ENCODE measurements at regions not wholly inside any gene's neighbourhood (a gene's known extent, or its start where the extent isn't known, plus 50 kb on each side); places are given as distances from the start of the nearest gene placed in this dataset.
"Not testable (repeated sequence)": the region's sequence is repeated elsewhere in the genome, so short reads cannot be mapped to it uniquely, and the experiment has no call there.

- Mint-ChIP-seq H3K4me1 (ENCODE audit: low read depth in 2 of 2) (no peaks in the 10 kb centered on the region), H3K27ac (no peak overlapping the region), H3K4me3 (no peak overlapping the region), H3K27me3 (peaks cover 25 to 61% of the 10 kb centered on the region in 2 donors), H3K36me3 (ENCODE audit: insufficient read depth) (peaks cover 2% of the 10 kb centered on the region), H3K9me3 (no peaks in the 10 kb centered on the region)
- ATAC-seq (replicated peaks) (no peak), DNase-seq (no peak)
These were observed 315.3 kb upstream of the C1orf174 start for GRCh38 chr1:4215391-4215790.

GRCh38 chr1:4216231-4216630 lies 316.2 kb upstream of the C1orf174 start:
- no peak for ATAC-seq (replicated peaks)
- Mint-ChIP-seq H3K36me3 (ENCODE audit: insufficient read depth) (peaks cover 2% of the 10 kb centered on the region), H3K27ac (no peak overlapping the region), H3K27me3 (peaks cover 32 to 70% of the 10 kb centered on the region in 2 donors), H3K9me3 (no peaks in the 10 kb centered on the region), H3K4me3 (no peak overlapping the region), H3K4me1 (ENCODE audit: low read depth in 2 of 2) (no peaks in the 10 kb centered on the region)
- no peak for DNase-seq

GRCh38 chr1:4218619-4219018 lies 318.5 kb upstream of the C1orf174 start:
- H3K27ac Mint-ChIP-seq = no peak overlapping the region
- peaks cover 42 to 83% of the 10 kb centered on the region in 2 donors for H3K27me3 Mint-ChIP-seq
- DNase-seq (no peak), ATAC-seq (replicated peaks) (no peak)
- no peak overlapping the region for H3K4me3 Mint-ChIP-seq
- H3K9me3 Mint-ChIP-seq = no peaks in the 10 kb centered on the region
- no peaks in the 10 kb centered on the region for H3K4me1 Mint-ChIP-seq (ENCODE audit: low read depth in 2 of 2)
- H3K36me3 Mint-ChIP-seq (ENCODE audit: insufficient read depth) = peaks cover 2% of the 10 kb centered on the region

- no peak for DNase-seq
- H3K27me3 Mint-ChIP-seq = peaks cover 42 to 78% of the 10 kb centered on the region in 2 donors
These were observed 319.0 kb upstream of the C1orf174 start for GRCh38 chr1:4219111-4219510.

GRCh38 chr1:4219826-4220225 lies 319.8 kb upstream of the C1orf174 start:
- DNase-seq (no peak), ATAC-seq (replicated peaks) (no peak)
- Mint-ChIP-seq H3K4me1 (ENCODE audit: low read depth in 2 of 2) (no peaks in the 10 kb centered on the region), H3K27me3 (peaks cover 36 to 71% of the 10 kb centered on the region in 2 donors), H3K36me3 (ENCODE audit: insufficient read depth) (peaks cover 6% of the 10 kb centered on the region), H3K4me3 (no peak overlapping the region), H3K27ac (no peak overlapping the region), H3K9me3 (no peaks in the 10 kb centered on the region)

More at GRCh38 chr1:4219111-4219510, 319.0 kb upstream of the C1orf174 start:
- H3K36me3 Mint-ChIP-seq (ENCODE audit: insufficient read depth) = peaks cover 5% of the 10 kb centered on the region
- H3K27ac Mint-ChIP-seq = no peak overlapping the region
- no peak for ATAC-seq (replicated peaks)
- H3K9me3 Mint-ChIP-seq = no peaks in the 10 kb centered on the region
- no peak overlapping the region for H3K4me3 Mint-ChIP-seq
- H3K4me1 Mint-ChIP-seq (ENCODE audit: low read depth in 2 of 2) = no peaks in the 10 kb centered on the region

GRCh38 chr1:4220362-4220761 lies 320.3 kb upstream of the C1orf174 start:
- no peak overlapping the region for H3K27ac Mint-ChIP-seq
- H3K4me1 Mint-ChIP-seq (ENCODE audit: low read depth in 2 of 2) = no peaks in the 10 kb centered on the region
- H3K9me3 Mint-ChIP-seq = no peaks in the 10 kb centered on the region

GRCh38 chr1:4221107-4221506 lies 321.0 kb upstream of the C1orf174 start:
- Mint-ChIP-seq H3K4me1 (ENCODE audit: low read depth in 2 of 2) (no peaks in the 10 kb centered on the region), H3K4me3 (no peak overlapping the region), H3K27ac (no peak overlapping the region), H3K27me3 (peaks cover 25 to 58% of the 10 kb centered on the region in 2 donors), H3K9me3 (no peaks in the 10 kb centered on the region), H3K36me3 (ENCODE audit: insufficient read depth) (peaks cover 6% of the 10 kb centered on the region)
- DNase-seq (no peak), ATAC-seq (replicated peaks) (no peak)

More at GRCh38 chr1:4220362-4220761, 320.3 kb upstream of the C1orf174 start:
- Mint-ChIP-seq H3K36me3 (ENCODE audit: insufficient read depth) (peaks cover 6% of the 10 kb centered on the region), H3K27me3 (peaks cover 32 to 66% of the 10 kb centered on the region in 2 donors), H3K4me3 (no peak overlapping the region)
- no peak for DNase-seq
- ATAC-seq (replicated peaks) = no peak

GRCh38 chr1:4224684-4225467 lies 324.8 kb upstream of the C1orf174 start:
- H3K4me3 Mint-ChIP-seq = no peak overlapping the region
- H3K36me3 Mint-ChIP-seq (ENCODE audit: insufficient read depth) = peaks cover 4% of the 10 kb centered on the region
- H3K27ac Mint-ChIP-seq = no peak overlapping the region
- no peaks in the 10 kb centered on the region for H3K9me3 Mint-ChIP-seq
- no peak for ATAC-seq (replicated peaks)
- peaks cover 23 to 27% of the 10 kb centered on the region in 2 donors for H3K27me3 Mint-ChIP-seq
- DNase-seq = no peak
- H3K4me1 Mint-ChIP-seq (ENCODE audit: low read depth in 2 of 2) = no peaks in the 10 kb centered on the region

GRCh38 chr1:4227986-4228385 lies 327.9 kb upstream of the C1orf174 start:
- no peaks in the 10 kb centered on the region for H3K9me3 Mint-ChIP-seq
- H3K4me1 Mint-ChIP-seq (ENCODE audit: low read depth in 2 of 2) = no peaks in the 10 kb centered on the region
- H3K27ac Mint-ChIP-seq = no peak overlapping the region
- ATAC-seq (replicated peaks) (no peak), DNase-seq (no peak)
- H3K27me3 Mint-ChIP-seq = peaks cover 10 to 17% of the 10 kb centered on the region in 2 donors
- no peak overlapping the region for H3K4me3 Mint-ChIP-seq
- H3K36me3 Mint-ChIP-seq (ENCODE audit: insufficient read depth) = peaks cover 4% of the 10 kb centered on the region

GRCh38 chr1:4253935-4254334 lies 353.9 kb upstream of the C1orf174 start:
- DNase-seq = no peak
- Mint-ChIP-seq H3K27me3 (peaks cover 0 to 38% of the 10 kb centered on the region in 2 donors), H3K4me1 (ENCODE audit: low read depth in 2 of 2) (no peaks in the 10 kb centered on the region), H3K9me3 (peaks cover 0 to 4% of the 10 kb centered on the region in 2 donors), H3K4me3 (no peak overlapping the region), H3K36me3 (ENCODE audit: insufficient read depth) (no peaks in the 10 kb centered on the region), H3K27ac (no peak overlapping the region)
- no peak for ATAC-seq (replicated peaks)

- no peak for DNase-seq
- Mint-ChIP-seq H3K4me3 (no peak overlapping the region), H3K9me3 (peaks cover 0 to 6% of the 10 kb centered on the region in 2 donors), H3K27me3 (peaks cover 0 to 30% of the 10 kb centered on the region in 2 donors), H3K27ac (no peak overlapping the region), H3K36me3 (ENCODE audit: insufficient read depth) (no peaks in the 10 kb centered on the region), H3K4me1 (ENCODE audit: low read depth in 2 of 2) (no peaks in the 10 kb centered on the region)
- ATAC-seq (replicated peaks) = no peak
These were observed 356.3 kb upstream of the C1orf174 start for GRCh38 chr1:4256351-4256750.

GRCh38 chr1:4258146-4258777 lies 358.2 kb upstream of the C1orf174 start:
- H3K27ac Mint-ChIP-seq; ATAC-seq (replicated peaks); H3K9me3 Mint-ChIP-seq: not testable (repeated sequence)

GRCh38 chr1:4261327-4261726 lies 361.3 kb upstream of the C1orf174 start:
- H3K27me3 Mint-ChIP-seq = peaks cover 12 to 38% of the 10 kb centered on the region in 2 donors
- H3K36me3 Mint-ChIP-seq (ENCODE audit: insufficient read depth) = peaks cover 2% of the 10 kb centered on the region
- H3K9me3 Mint-ChIP-seq = peaks cover 0 to 6% of the 10 kb centered on the region in 2 donors
- no peak for ATAC-seq (replicated peaks)
- H3K4me1 Mint-ChIP-seq (ENCODE audit: low read depth in 2 of 2) = no peaks in the 10 kb centered on the region
- DNase-seq = no peak
- no peak overlapping the region for H3K27ac Mint-ChIP-seq
- no peak overlapping the region for H3K4me3 Mint-ChIP-seq

More at GRCh38 chr1:4258146-4258777, 358.2 kb upstream of the C1orf174 start:
- not testable (repeated sequence) for H3K36me3 Mint-ChIP-seq (ENCODE audit: insufficient read depth); DNase-seq; H3K4me1 Mint-ChIP-seq (ENCODE audit: low read depth in 2 of 2); H3K4me3 Mint-ChIP-seq
- H3K27me3 Mint-ChIP-seq = peaks cover 7 to 32% of the 10 kb centered on the region in 2 donors

GRCh38 chr1:4262665-4263064 lies 362.6 kb upstream of the C1orf174 start:
- ATAC-seq (replicated peaks) (no peak), DNase-seq (no peak)
- H3K4me1 Mint-ChIP-seq (ENCODE audit: low read depth in 2 of 2) = no peaks in the 10 kb centered on the region
- H3K27me3 Mint-ChIP-seq = peaks cover 12 to 29% of the 10 kb centered on the region in 2 donors
- H3K9me3 Mint-ChIP-seq = peaks cover 0 to 1% of the 10 kb centered on the region in 2 donors
- no peak overlapping the region for H3K4me3 Mint-ChIP-seq
- H3K27ac Mint-ChIP-seq = no peak overlapping the region
- peaks cover 2% of the 10 kb centered on the region for H3K36me3 Mint-ChIP-seq (ENCODE audit: insufficient read depth)

Measured in effector memory CD8-positive, alpha-beta T cell (primary cell).